ENCODE measurements at regions not wholly inside any gene's neighbourhood (a gene's known extent, or its start where the extent isn't known, plus 50 kb on each side); places are given as distances from the start of the nearest gene placed in this dataset.

DNA sequence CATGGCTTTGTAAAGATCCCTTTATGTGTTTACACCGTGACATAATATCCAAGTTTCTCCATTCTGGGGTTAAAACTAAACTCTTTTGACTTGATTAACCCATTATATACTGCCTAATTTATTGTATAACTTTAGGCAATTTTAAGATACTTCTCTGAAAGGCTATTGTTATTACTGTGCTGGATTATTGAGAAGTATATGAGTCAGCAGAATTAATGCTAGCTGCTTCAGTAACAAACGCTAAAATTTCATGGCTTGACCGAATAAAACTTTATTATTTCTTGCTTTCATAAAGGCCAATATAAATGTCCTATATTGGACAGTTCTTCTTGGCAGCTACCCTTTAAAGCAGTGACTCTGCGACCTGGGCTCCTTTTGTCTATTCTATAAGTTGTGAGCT is 853.9 kb downstream of the SORCS3 start:
- Histone ChIP-seq H3K79me2 (ENCODE audit: low read length) (no peaks in the 10 kb centered on the region), H2AFZ (ENCODE audit: low read depth, low read length) (no peak overlapping the region), H3K36me3 (replicated peaks; ENCODE audit: low read depth, low read length) (no peaks in the 10 kb centered on the region), H3K9me3 (ENCODE audit: insufficient read depth, low read length) (no peaks in the 10 kb centered on the region), H3K27ac (ENCODE audit: low read length) (no peak overlapping the region), H3K4me2 (ENCODE audit: low read length) (no peak overlapping the region), H3K4me1 (ENCODE audit: low read length) (no peaks in the 10 kb centered on the region), H3K27me3 (ENCODE audit: low read depth, low read length) (no peaks in the 10 kb centered on the region), H3K4me3 (ENCODE audit: low read length) (no peak overlapping the region), H3K9ac (ENCODE audit: low read length) (no peak overlapping the region), H4K20me1 (ENCODE audit: insufficient read depth, low read length) (no peaks in the 10 kb centered on the region)
- TF ChIP-seq EZH2phosphoT487 (IDR thresholded peaks at IDR 0.05; ENCODE audit: low read depth) (no peak), CTCF (IDR thresholded peaks at IDR 0.05; ENCODE audit: low read depth, low read length) (no peak)

- Histone ChIP-seq H3K4me2 (ENCODE audit: low read length) (no peak overlapping the region), H3K4me1 (ENCODE audit: low read length) (no peaks in the 10 kb centered on the region), H3K36me3 (replicated peaks; ENCODE audit: low read depth, low read length) (no peaks in the 10 kb centered on the region), H3K4me3 (ENCODE audit: low read length) (no peak overlapping the region), H2AFZ (ENCODE audit: low read depth, low read length) (no peak overlapping the region), H3K27me3 (ENCODE audit: low read depth, low read length) (no peaks in the 10 kb centered on the region), H3K27ac (ENCODE audit: low read length) (no peak overlapping the region), H4K20me1 (ENCODE audit: insufficient read depth, low read length) (no peaks in the 10 kb centered on the region), H3K9me3 (ENCODE audit: insufficient read depth, low read length) (no peaks in the 10 kb centered on the region), H3K9ac (ENCODE audit: low read length) (no peak overlapping the region), H3K79me2 (ENCODE audit: low read length) (no peaks in the 10 kb centered on the region)
- no peak for TF ChIP-seq CTCF (IDR thresholded peaks at IDR 0.05; ENCODE audit: low read depth, low read length)
- TF ChIP-seq EZH2phosphoT487 (IDR thresholded peaks at IDR 0.05; ENCODE audit: low read depth), result no peak
These were observed 853.2 kb downstream of the SORCS3 start for GRCh38 chr10:105494303-105494702.

DNA sequence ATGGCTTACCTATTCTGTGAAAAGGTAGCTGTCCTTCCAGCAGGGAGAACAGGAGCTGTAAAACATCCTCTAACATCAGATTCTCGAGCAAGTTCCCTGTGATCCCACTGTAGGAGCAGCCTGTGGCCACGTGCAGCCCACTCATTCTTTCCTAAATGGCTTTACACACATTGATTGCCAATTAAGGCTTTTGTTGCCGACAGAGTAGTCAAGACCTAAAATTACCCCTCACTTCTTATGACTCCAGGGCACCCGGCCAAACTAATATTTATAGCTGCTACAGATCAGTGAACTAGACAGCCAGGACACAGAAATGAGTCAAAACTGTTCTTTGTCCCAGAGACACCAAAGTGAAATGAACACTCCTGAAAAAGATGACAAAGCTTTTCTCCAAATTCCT is 832.1 kb downstream of the SORCS3 start:
- Histone ChIP-seq H3K4me3 (ENCODE audit: low read length) (no peak overlapping the region), H2AFZ (ENCODE audit: low read depth, low read length) (no peak overlapping the region), H3K4me1 (ENCODE audit: low read length) (no peaks in the 10 kb centered on the region), H3K9me3 (ENCODE audit: insufficient read depth, low read length) (no peaks in the 10 kb centered on the region), H4K20me1 (ENCODE audit: insufficient read depth, low read length) (no peaks in the 10 kb centered on the region), H3K4me2 (ENCODE audit: low read length) (no peak overlapping the region), H3K27me3 (ENCODE audit: low read depth, low read length) (no peaks in the 10 kb centered on the region), H3K36me3 (replicated peaks; ENCODE audit: low read depth, low read length) (no peaks in the 10 kb centered on the region), H3K9ac (ENCODE audit: low read length) (no peak overlapping the region), H3K27ac (ENCODE audit: low read length) (no peak overlapping the region), H3K79me2 (ENCODE audit: low read length) (no peaks in the 10 kb centered on the region)
- TF ChIP-seq EZH2phosphoT487 (IDR thresholded peaks at IDR 0.05; ENCODE audit: low read depth) (no peak), CTCF (IDR thresholded peaks at IDR 0.05; ENCODE audit: low read depth, low read length) (no peak)

GRCh38 chr10:105468759-105469158 is 827.7 kb downstream of the SORCS3 start:
- no peak for TF ChIP-seq EZH2phosphoT487 (IDR thresholded peaks at IDR 0.05; ENCODE audit: low read depth)
- Histone ChIP-seq H3K4me1 (ENCODE audit: low read length) (no peaks in the 10 kb centered on the region), H3K79me2 (ENCODE audit: low read length) (no peaks in the 10 kb centered on the region), H3K4me3 (ENCODE audit: low read length) (no peak overlapping the region), H3K36me3 (replicated peaks; ENCODE audit: low read depth, low read length) (no peaks in the 10 kb centered on the region), H4K20me1 (ENCODE audit: insufficient read depth, low read length) (no peaks in the 10 kb centered on the region), H3K9ac (ENCODE audit: low read length) (no peak overlapping the region), H3K4me2 (ENCODE audit: low read length) (no peak overlapping the region), H3K9me3 (ENCODE audit: insufficient read depth, low read length) (no peaks in the 10 kb centered on the region), H2AFZ (ENCODE audit: low read depth, low read length) (no peak overlapping the region), H3K27me3 (ENCODE audit: low read depth, low read length) (no peaks in the 10 kb centered on the region), H3K27ac (ENCODE audit: low read length) (no peak overlapping the region)

GRCh38 chr10:105466521-105466920 is 825.4 kb downstream of the SORCS3 start:
- Histone ChIP-seq H3K4me3 (ENCODE audit: low read length) (no peak overlapping the region), H3K4me1 (ENCODE audit: low read length) (no peaks in the 10 kb centered on the region), H2AFZ (ENCODE audit: low read depth, low read length) (no peak overlapping the region), H3K27ac (ENCODE audit: low read length) (no peak overlapping the region), H3K4me2 (ENCODE audit: low read length) (no peak overlapping the region), H3K79me2 (ENCODE audit: low read length) (no peaks in the 10 kb centered on the region), H3K27me3 (ENCODE audit: low read depth, low read length) (no peaks in the 10 kb centered on the region), H3K9me3 (ENCODE audit: insufficient read depth, low read length) (no peaks in the 10 kb centered on the region), H3K9ac (ENCODE audit: low read length) (no peak overlapping the region), H3K36me3 (replicated peaks; ENCODE audit: low read depth, low read length) (no peaks in the 10 kb centered on the region), H4K20me1 (ENCODE audit: insufficient read depth, low read length) (no peaks in the 10 kb centered on the region)
- TF ChIP-seq CTCF (IDR thresholded peaks at IDR 0.05; ENCODE audit: low read depth, low read length), result no peak
- TF ChIP-seq EZH2phosphoT487 (IDR thresholded peaks at IDR 0.05; ENCODE audit: low read depth), result no peak

Data from OCI-LY3 (cell line).